Endothelial cell of umbilical vein (primary cell): ENCODE measurements at regions not wholly inside any gene's neighbourhood (a gene's known extent, or its start where the extent isn't known, plus 50 kb on each side); places are given as distances from the start of the nearest gene placed in this dataset.

Experiments
- BruUV-seq: library from RNA; stranded (reverse); fragments of 400-500 nt; replicated peaks from 2 replicates; lab custom pipeline; 2021; lab: Mats Ljungman, UMichigan
- CTCF ChIA-PET: fragments of 300-600, 350-600 bp; sonication (Branson Sonifier 250); formaldehyde crosslinking; loops from one replicate; lab custom pipeline; 2021; ENCODE audit warnings: antibody characterized with exemption, inconsistent platforms; lab: Charles Lee
- POLR2A ChIA-PET: fragments of 300-600, 350-600 bp; sonication (Branson Sonifier 250); formaldehyde crosslinking; loops from one replicate; lab custom pipeline; 2021; ENCODE audit warnings: antibody characterized with exemption, inconsistent platforms; lab: Charles Lee
- DNase-seq: peaks from one replicate; pipeline ENCODE4 v3.0.0-alpha.2; 2011; ENCODE audit warnings: low read depth, low spot score
- FAIRE-seq: peaks from 2 replicates; lab custom pipeline; 2011; peaks lifted over from hg19 to GRCh38; lab: Jason Lieb, UNC
- H2AFZ ChIP-seq: 2 replicates; pipeline ENCODE4 v1.6.0; 2012; ENCODE audit warnings: low read depth, low read length, control low read depth, inconsistent platforms
- H3K27ac ChIP-seq: 2 replicates; pipeline ENCODE4 v1.5.1; 2011; ENCODE audit warnings: low read depth, mild to moderate bottlenecking, control low read depth, low read length, moderate library complexity; ENCODE audit not compliant: insufficient read depth
- H3K27me3 ChIP-seq, 2 experiments: 2 replicates each; pipeline versions ENCODE4 v1.6.0 to v1.6.1; 2011; ENCODE audit warnings: low read length in 2 of 2, mixed read lengths in 1 of 2; ENCODE audit not compliant: control insufficient read depth in 2 of 2, insufficient read depth in 2 of 2
- H3K36me3 ChIP-seq, 2 experiments: 2 replicates in 1 of 2; 3 replicates in 1 of 2; pipeline ENCODE4 v1.5.1; 2011; ENCODE audit warnings: low read length in 2 of 2, mild to moderate bottlenecking in 1 of 2, moderate library complexity in 1 of 2; ENCODE audit not compliant: control insufficient read depth in 2 of 2, insufficient read depth in 2 of 2; ENCODE audit errors: extremely low read depth in 1 of 2
- H3K4me1 ChIP-seq: 3 replicates; pipeline ENCODE4 v1.5.1; 2011; ENCODE audit warnings: mild to moderate bottlenecking, low read length; ENCODE audit not compliant: control insufficient read depth, insufficient read depth; ENCODE audit errors: extremely low read depth
- H3K4me2 ChIP-seq: 2 replicates; pipeline ENCODE4 v1.6.1; 2011; ENCODE audit warnings: low read length, control low read depth, mixed read lengths; ENCODE audit not compliant: insufficient read depth
- H3K4me3 ChIP-seq, 3 experiments: fragments of 200-600 bp in 1 of 3; sonication (generic), shearing (Covaris generic) in 1 of 3; replicated peaks in 1 of 3; 2 replicates each; pipeline ENCODE4 v1.5.1; 2011 to 2016; ENCODE audit warnings: control low read depth in 3 of 3, low read length in 3 of 3, mild to moderate bottlenecking in 2 of 3, inconsistent platforms in 1 of 3, low read depth in 1 of 3, moderate library complexity in 1 of 3; ENCODE audit not compliant: insufficient read depth in 1 of 3
- H3K79me2 ChIP-seq: 2 replicates; pipeline ENCODE4 v1.6.0; 2012; ENCODE audit warnings: low read length, inconsistent platforms; ENCODE audit not compliant: control insufficient read depth, insufficient read depth
- H3K9ac ChIP-seq: replicated peaks from 2 replicates; pipeline ENCODE3; 2011; ENCODE audit warnings: low read length, control low read depth; ENCODE audit not compliant: insufficient read depth; ENCODE audit errors: extremely low read depth
- H3K9me1 ChIP-seq: replicated peaks from 3 replicates; pipeline ENCODE4 v1.6.0; 2011; ENCODE audit warnings: mild to moderate bottlenecking, low read length; ENCODE audit not compliant: control insufficient read depth, insufficient read depth; ENCODE audit errors: extremely low read depth
- H3K9me3 ChIP-seq: replicated peaks from 2 replicates; pipeline ENCODE4 v1.5.1; 2012; ENCODE audit warnings: low read length, inconsistent platforms; ENCODE audit not compliant: control insufficient read depth, insufficient read depth
- H4K20me1 ChIP-seq: replicated peaks from 2 replicates; pipeline ENCODE3; 2011; ENCODE audit warnings: mild to moderate bottlenecking, low read length; ENCODE audit not compliant: control insufficient read depth, insufficient read depth; ENCODE audit errors: extremely low read depth
- EZH2 ChIP-seq: IDR thresholded peaks from 2 replicates; pipeline ENCODE4 v1.6.1; 2012; ENCODE audit warnings: borderline replicate concordance, low read depth, mild to moderate bottlenecking, moderate library complexity, low read length, inconsistent platforms; ENCODE audit not compliant: severe bottlenecking
- FOS ChIP-seq: IDR thresholded peaks from 2 replicates; pipeline ENCODE4 v1.6.1; 2011; ENCODE audit warnings: mild to moderate bottlenecking, low read length, moderate library complexity, borderline replicate concordance; ENCODE audit not compliant: insufficient read depth
- GATA2 ChIP-seq: IDR thresholded peaks from 2 replicates; pipeline ENCODE4 v1.7.0; 2011; ENCODE audit warnings: low read depth, mild to moderate bottlenecking, moderate library complexity, mixed read lengths, low read length; ENCODE audit not compliant: insufficient read length, insufficient read depth
- JUN ChIP-seq: IDR thresholded peaks from 2 replicates; pipeline ENCODE4 v1.6.1; 2011; ENCODE audit warnings: borderline replicate concordance, low read depth; ENCODE audit not compliant: insufficient read length, insufficient read depth
- MYC ChIP-seq: IDR thresholded peaks from one replicate; pipeline ENCODE4 v1.6.1; 2011; ENCODE audit warnings: mild to moderate bottlenecking, low read depth, low read length
- POLR2A ChIP-seq: IDR thresholded peaks from 2 replicates; pipeline ENCODE4 v1.6.1; 2012; ENCODE audit warnings: low read depth, mild to moderate bottlenecking, control low read depth, low read length
- POLR2AphosphoS5 ChIP-seq: IDR thresholded peaks from 2 replicates; pipeline ENCODE4 v1.6.1; 2012; ENCODE audit warnings: low read depth, mild to moderate bottlenecking, control low read depth, low read length, moderate library complexity; ENCODE audit not compliant: insufficient read depth
- dilution Hi-C: fragments of 300-500 bp; cut with MboI; formaldehyde crosslinking; loops from one replicate; pipeline ENCODE4 v1.15.0; 2019; ENCODE audit warnings: low sequenced_read_pairs; ENCODE audit not compliant: extremely low pct_ligation_motif_present
- intact Hi-C: fragments of 100-400 bp; cut with micrococcal nuclease; formaldehyde crosslinking; loops from one replicate; pipeline ENCODE4 v1.10.0; 2022
- TF ChIP-seq, protein P1 (sequence below), 2 donors: IDR thresholded peaks; 1 replicate in 1 of 2; 2 replicates in 1 of 2; pipeline ENCODE4 v1.5.1; 2011; ENCODE audit warnings: low read length in 2 of 2, mild to moderate bottlenecking in 2 of 2, moderate library complexity in 2 of 2, control low read depth in 1 of 2, inconsistent platforms in 1 of 2, low read depth in 1 of 2; ENCODE audit not compliant: insufficient read depth in 1 of 2; ENCODE audit errors: extremely low read depth in 1 of 2
- TF ChIP-seq, protein P2 (sequence below): IDR thresholded peaks from 2 replicates; pipeline ENCODE4 v1.6.1; 2011; ENCODE audit not compliant: insufficient read depth, insufficient read length

DNA sequence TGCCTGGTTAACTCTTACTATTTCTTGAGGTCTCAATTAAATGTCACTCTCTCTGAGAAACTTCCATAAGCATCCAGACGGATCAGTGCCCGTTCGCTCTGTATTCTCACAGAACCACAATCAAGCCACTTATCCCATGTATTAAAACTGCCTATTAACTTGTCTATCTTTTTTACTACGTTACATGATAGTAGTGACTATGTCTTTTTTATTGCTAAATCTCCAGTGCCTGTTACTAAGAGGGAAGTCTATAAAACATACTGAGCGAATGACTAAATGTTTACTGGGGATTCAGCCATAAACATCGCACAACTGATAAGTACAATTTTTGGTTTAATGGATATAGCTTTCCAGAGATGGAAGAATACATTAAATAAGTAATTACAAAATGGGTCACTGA, 399.9 kb downstream of the NXPH1 start:
- Histone ChIP-seq H3K4me2 (no peak overlapping the region), H2AFZ (no peak overlapping the region), H4K20me1 (no peaks in the 10 kb centered on the region), H3K36me3 (no peaks in the 10 kb centered on the region), H3K9ac (no peak overlapping the region), H3K9me1 (no peaks in the 10 kb centered on the region), H3K9me3 (peaks cover 2% of the 10 kb centered on the region), H3K4me3 (no peak overlapping the region), H3K79me2 (no peaks in the 10 kb centered on the region), H3K27ac (no peak overlapping the region), H3K27me3 (no peaks in the 10 kb centered on the region), H3K4me1 (no peaks in the 10 kb centered on the region)
- TF ChIP-seq POLR2A (no peak), EZH2 (no peak), JUN (no peak), GATA2 (no peak), POLR2AphosphoS5 (no peak), MYC (no peak), FOS (no peak)
- TF ChIP-seq, protein P1, sequence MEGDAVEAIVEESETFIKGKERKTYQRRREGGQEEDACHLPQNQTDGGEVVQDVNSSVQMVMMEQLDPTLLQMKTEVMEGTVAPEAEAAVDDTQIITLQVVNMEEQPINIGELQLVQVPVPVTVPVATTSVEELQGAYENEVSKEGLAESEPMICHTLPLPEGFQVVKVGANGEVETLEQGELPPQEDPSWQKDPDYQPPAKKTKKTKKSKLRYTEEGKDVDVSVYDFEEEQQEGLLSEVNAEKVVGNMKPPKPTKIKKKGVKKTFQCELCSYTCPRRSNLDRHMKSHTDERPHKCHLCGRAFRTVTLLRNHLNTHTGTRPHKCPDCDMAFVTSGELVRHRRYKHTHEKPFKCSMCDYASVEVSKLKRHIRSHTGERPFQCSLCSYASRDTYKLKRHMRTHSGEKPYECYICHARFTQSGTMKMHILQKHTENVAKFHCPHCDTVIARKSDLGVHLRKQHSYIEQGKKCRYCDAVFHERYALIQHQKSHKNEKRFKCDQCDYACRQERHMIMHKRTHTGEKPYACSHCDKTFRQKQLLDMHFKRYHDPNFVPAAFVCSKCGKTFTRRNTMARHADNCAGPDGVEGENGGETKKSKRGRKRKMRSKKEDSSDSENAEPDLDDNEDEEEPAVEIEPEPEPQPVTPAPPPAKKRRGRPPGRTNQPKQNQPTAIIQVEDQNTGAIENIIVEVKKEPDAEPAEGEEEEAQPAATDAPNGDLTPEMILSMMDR (IDR thresholded peaks at IDR 0.05; ENCODE audit: extremely low read depth in 1 of 2, insufficient read depth in 1 of 2, low read depth in 1 of 2, low read length in 2 of 2) = no peak
- TF ChIP-seq, protein P2, sequence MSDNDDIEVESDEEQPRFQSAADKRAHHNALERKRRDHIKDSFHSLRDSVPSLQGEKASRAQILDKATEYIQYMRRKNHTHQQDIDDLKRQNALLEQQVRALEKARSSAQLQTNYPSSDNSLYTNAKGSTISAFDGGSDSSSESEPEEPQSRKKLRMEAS = no peak
- dilution Hi-C loops (no loop called here), intact Hi-C loops (no loop called here)
- DNase-seq = no peak
- BruUV-seq = no TSS peak
- ChIA-PET CTCF (no interaction called here), POLR2A (no interaction called here)
- no peak for FAIRE-seq
